ENCODE measurements at regions not wholly inside any gene's neighbourhood (a gene's known extent, or its start where the extent isn't known, plus 50 kb on each side); places are given as distances from the start of the nearest gene placed in this dataset. TPM values are rescaled to one million over a fixed set of nuclear protein-coding genes. Genes with fewer than 3 reads are reported as not detected.

DNA sequence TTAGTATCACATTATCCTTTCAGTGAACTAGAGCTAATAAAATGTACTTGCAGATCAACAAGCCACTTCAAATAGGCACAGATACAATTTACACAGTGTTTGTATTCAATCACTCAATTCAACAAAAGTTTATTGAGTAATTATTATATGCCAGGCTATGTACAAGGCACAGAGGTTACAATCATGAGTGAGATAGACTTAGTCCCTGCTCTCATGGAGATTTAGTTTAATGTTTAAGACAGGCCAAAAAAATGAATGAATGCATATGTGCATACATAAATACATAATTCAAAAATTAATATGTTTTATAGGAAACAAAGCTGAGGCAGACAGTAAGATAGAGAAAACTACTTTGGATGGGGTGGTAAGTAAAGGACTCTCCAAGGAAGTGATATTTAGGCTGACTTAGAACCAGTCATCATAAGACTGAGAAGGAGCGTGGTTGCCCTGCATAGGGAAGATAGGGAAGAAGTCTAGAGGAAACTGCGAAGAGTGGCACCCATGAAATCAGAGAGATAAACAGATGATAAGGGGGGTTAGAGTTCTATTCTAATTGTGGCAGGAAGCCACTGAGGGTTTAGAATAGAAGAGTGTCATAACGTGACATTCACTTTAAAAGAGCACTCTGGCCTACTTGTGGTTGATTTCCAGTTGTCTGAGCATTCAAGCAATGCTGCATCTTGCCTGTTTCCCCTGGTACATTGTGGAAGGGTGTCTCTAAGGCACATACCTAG, 49.7 kb upstream of the GRAMD2B start:
- no peak for DNase-seq

Small RNA genes in the stretch of these regions (small RNA-seq; reads per million reads assigned to genes)
- gene HMGB1P22 (ENCODE audit: low replicate concordance): not detected
- gene RN7SKP117 (ENCODE audit: low replicate concordance): not detected

All from tongue (tissue), 2 donors.